ENCODE measurements at regions not wholly inside any gene's neighbourhood (a gene's known extent, or its start where the extent isn't known, plus 50 kb on each side); places are given as distances from the start of the nearest gene placed in this dataset.

- in situ Hi-C loops (cut with HindIII; ENCODE audit: low sequenced_read_pairs), result no loop called here
- DNase-seq (ENCODE audit: low read depth, low spot score), result no peak
- TF ChIP-seq CTCF (IDR thresholded peaks at IDR 0.05; ENCODE audit: low read depth, low read length), result no peak
- no peak overlapping the region for H3K4me3 ChIP-seq (ENCODE audit: low read depth, low read length)
Measured at GRCh38 chr7:156206174-156206573, 393.9 kb upstream of the SHH start.

- DNase-seq (ENCODE audit: low read depth, low spot score), result no peak
- TF ChIP-seq CTCF (IDR thresholded peaks at IDR 0.05; ENCODE audit: low read depth, low read length), result no peak
- in situ Hi-C loops (cut with HindIII; ENCODE audit: low sequenced_read_pairs), result no loop called here
- no peak overlapping the region for H3K4me3 ChIP-seq (ENCODE audit: low read depth, low read length)
Measured at GRCh38 chr7:156204820-156205219, 392.6 kb upstream of the SHH start.

- in situ Hi-C loops (cut with HindIII; ENCODE audit: low sequenced_read_pairs), result no loop called here
- no peak for TF ChIP-seq CTCF (IDR thresholded peaks at IDR 0.05; ENCODE audit: low read depth, low read length)
- no peak for DNase-seq (ENCODE audit: low read depth, low spot score)
- H3K4me3 ChIP-seq (ENCODE audit: low read depth, low read length), result no peak overlapping the region
Measured at GRCh38 chr7:156203923-156204322, 391.7 kb upstream of the SHH start.

- in situ Hi-C loops (cut with HindIII; ENCODE audit: low sequenced_read_pairs), result no loop called here
- no peak for DNase-seq (ENCODE audit: low read depth, low spot score)
- TF ChIP-seq CTCF (IDR thresholded peaks at IDR 0.05; ENCODE audit: low read depth, low read length), result no peak
- no peak overlapping the region for H3K4me3 ChIP-seq (ENCODE audit: low read depth, low read length)
Measured at GRCh38 chr7:156198277-156198676, 386.0 kb upstream of the SHH start.

- no peak for DNase-seq (ENCODE audit: low read depth, low spot score)
- H3K4me3 ChIP-seq (ENCODE audit: low read depth, low read length), result no peak overlapping the region
- in situ Hi-C loops (cut with HindIII; ENCODE audit: low sequenced_read_pairs), result no loop called here
- no peak for TF ChIP-seq CTCF (IDR thresholded peaks at IDR 0.05; ENCODE audit: low read depth, low read length)
Measured at GRCh38 chr7:156196649-156197048, 384.4 kb upstream of the SHH start.

- no peak for TF ChIP-seq CTCF (IDR thresholded peaks at IDR 0.05; ENCODE audit: low read depth, low read length)
- no peak overlapping the region for H3K4me3 ChIP-seq (ENCODE audit: low read depth, low read length)
- in situ Hi-C loops (cut with HindIII; ENCODE audit: low sequenced_read_pairs), result no loop called here
- DNase-seq (ENCODE audit: low read depth, low spot score), result no peak
Measured at GRCh38 chr7:156195276-156195675, 383.0 kb upstream of the SHH start.

- no peak for DNase-seq (ENCODE audit: low read depth, low spot score)
- in situ Hi-C loops (cut with HindIII; ENCODE audit: low sequenced_read_pairs), result no loop called here
- H3K4me3 ChIP-seq (ENCODE audit: low read depth, low read length), result no peak overlapping the region
- no peak for TF ChIP-seq CTCF (IDR thresholded peaks at IDR 0.05; ENCODE audit: low read depth, low read length)
Measured at GRCh38 chr7:156194813-156195212, 382.6 kb upstream of the SHH start.
